ENCODE measurements at regions not wholly inside any gene's neighbourhood (a gene's known extent, or its start where the extent isn't known, plus 50 kb on each side); places are given as distances from the start of the nearest gene placed in this dataset.

DNA sequence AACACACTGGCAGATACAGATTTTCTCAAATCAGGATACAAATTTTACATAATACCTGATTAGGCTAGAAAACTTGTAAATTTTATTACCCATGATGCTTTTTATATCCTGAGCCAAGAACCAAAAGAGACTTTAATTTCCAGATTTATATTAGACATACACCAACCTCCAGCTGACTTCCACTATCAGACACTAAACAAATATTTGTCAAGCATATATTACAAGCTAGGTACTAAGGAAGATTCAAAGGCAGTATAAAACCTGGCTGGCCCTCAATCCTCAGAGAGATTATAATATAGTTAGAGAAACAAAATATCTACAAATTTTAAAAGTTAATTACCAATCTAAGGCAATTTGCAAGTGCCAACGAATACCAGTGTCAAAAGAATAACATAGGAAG lies 357.8 kb upstream of the F9 start:
- Histone ChIP-seq H2BK120ac (ENCODE audit: low read depth, low read length) (no peak overlapping the region), H3K18ac (ENCODE audit: low read depth in 1 of 2, low read length in 2 of 2) (no peak overlapping the region), H4K8ac (ENCODE audit: low read length) (no peak overlapping the region), H3K23ac (ENCODE audit: low read length in 2 of 2) (no peak overlapping the region), H3K27me3 (ENCODE audit: control insufficient read depth in 1 of 2, insufficient read depth in 1 of 2, low read length in 2 of 2) (no peaks in the 10 kb centered on the region), H3K36me3 (ENCODE audit: control insufficient read depth in 1 of 2, insufficient read depth in 2 of 2, low read depth in 1 of 2, low read length in 2 of 2) (no peaks in the 10 kb centered on the region), H2BK5ac (ENCODE audit: low read depth, low read length, poor library complexity, severe bottlenecking) (no peak overlapping the region), H2BK15ac (ENCODE audit: low read depth, poor library complexity, severe bottlenecking) (no peak overlapping the region), H2AFZ (ENCODE audit: low read depth, low read length) (no peak overlapping the region), H4K91ac (ENCODE audit: low read length) (no peak overlapping the region), H3K79me1 (replicated peaks; ENCODE audit: low read length, poor library complexity, severe bottlenecking) (no peaks in the 10 kb centered on the region), H3K9ac (ENCODE audit: low read length) (no peak overlapping the region), H3K4me3 (ENCODE audit: insufficient read depth in 1 of 2, low read depth in 1 of 2, low read length in 2 of 2) (no peak overlapping the region), H2BK12ac (ENCODE audit: low read length in 2 of 2) (no peak overlapping the region), H3K27ac (ENCODE audit: low read length, poor library complexity, severe bottlenecking) (no peak overlapping the region), H3K4ac (ENCODE audit: low read depth in 1 of 2, low read length in 2 of 2) (no peak overlapping the region), H3K14ac (ENCODE audit: low read length in 2 of 2) (no peak overlapping the region), H2AK5ac (ENCODE audit: low read length, severe bottlenecking) (no peak overlapping the region), H3K9me3 (ENCODE audit: control insufficient read depth, low read length) (no peaks in the 10 kb centered on the region), H3K4me1 (ENCODE audit: control insufficient read depth, insufficient read depth, low read depth, low read length) (no peaks in the 10 kb centered on the region), H3K4me2 (ENCODE audit: low read length, poor library complexity, severe bottlenecking) (no peak overlapping the region)
- DNase-seq = no peak
- WGBS = no CpG with 5 or more reads among the region's 1 CpG

DNA sequence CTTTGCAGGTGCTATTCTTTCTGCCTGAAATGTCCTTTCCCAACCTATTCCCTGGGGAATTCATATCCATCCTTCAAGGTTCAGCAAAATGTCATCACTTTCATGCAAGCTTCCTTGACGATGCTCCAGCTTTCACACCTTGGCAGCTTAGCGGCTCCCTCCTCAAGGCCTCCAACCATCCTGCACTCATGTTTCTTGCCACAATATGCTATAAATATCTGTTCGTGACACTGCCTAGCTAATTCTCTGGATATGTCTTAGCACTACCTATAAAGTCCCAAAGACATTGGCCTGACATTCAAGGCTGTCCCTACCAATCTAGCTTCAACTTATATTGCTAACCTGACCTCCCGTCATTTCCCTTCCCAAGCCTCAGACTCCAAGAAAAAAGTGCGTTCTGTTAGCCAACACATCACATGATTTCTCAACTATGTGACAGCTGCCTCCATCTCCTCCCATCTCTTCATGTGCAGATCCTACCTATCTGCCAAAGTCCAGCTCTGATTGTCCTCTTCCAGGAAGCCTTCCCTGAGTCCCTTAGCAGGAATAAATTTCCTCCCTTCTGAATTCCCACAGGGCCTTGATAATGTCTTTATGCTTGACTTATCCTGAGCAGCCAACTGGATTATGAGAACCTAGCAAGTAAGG lies 359.9 kb upstream of the F9 start:
- no peak overlapping the region for H2AK5ac ChIP-seq (ENCODE audit: low read length, severe bottlenecking)
- WGBS = 58% methylated on average over 5 of the region's 5 CpGs
- no peaks in the 10 kb centered on the region for H3K79me1 ChIP-seq (replicated peaks; ENCODE audit: low read length, poor library complexity, severe bottlenecking)
- H3K9me3 ChIP-seq (ENCODE audit: control insufficient read depth, low read length) = no peaks in the 10 kb centered on the region
- no peak overlapping the region for H2BK5ac ChIP-seq (ENCODE audit: low read depth, low read length, poor library complexity, severe bottlenecking)
- no peak overlapping the region for H3K23ac ChIP-seq (ENCODE audit: low read length in 2 of 2)
- no peak overlapping the region for H3K4me2 ChIP-seq (ENCODE audit: low read length, poor library complexity, severe bottlenecking)
- no peak overlapping the region for H3K4me3 ChIP-seq (ENCODE audit: insufficient read depth in 1 of 2, low read depth in 1 of 2, low read length in 2 of 2)
- no peak overlapping the region for H3K9ac ChIP-seq (ENCODE audit: low read length)
- H3K4me1 ChIP-seq (ENCODE audit: control insufficient read depth, insufficient read depth, low read depth, low read length) = no peaks in the 10 kb centered on the region
- H2BK15ac ChIP-seq (ENCODE audit: low read depth, poor library complexity, severe bottlenecking) = no peak overlapping the region
- no peak overlapping the region for H4K8ac ChIP-seq (ENCODE audit: low read length)
- no peak overlapping the region for H2AFZ ChIP-seq (ENCODE audit: low read depth, low read length)
- no peaks in the 10 kb centered on the region for H3K36me3 ChIP-seq (ENCODE audit: control insufficient read depth in 1 of 2, insufficient read depth in 2 of 2, low read depth in 1 of 2, low read length in 2 of 2)
- no peak overlapping the region for H3K14ac ChIP-seq (ENCODE audit: low read length in 2 of 2)
- H3K27me3 ChIP-seq (ENCODE audit: control insufficient read depth in 1 of 2, insufficient read depth in 1 of 2, low read length in 2 of 2) = no peaks in the 10 kb centered on the region
- no peak overlapping the region for H3K4ac ChIP-seq (ENCODE audit: low read depth in 1 of 2, low read length in 2 of 2)
- H2BK120ac ChIP-seq (ENCODE audit: low read depth, low read length) = no peak overlapping the region
- H2BK12ac ChIP-seq (ENCODE audit: low read length in 2 of 2) = no peak overlapping the region
- H3K18ac ChIP-seq (ENCODE audit: low read depth in 1 of 2, low read length in 2 of 2) = no peak overlapping the region
- H4K91ac ChIP-seq (ENCODE audit: low read length) = no peak overlapping the region
- DNase-seq = no peak
- H3K27ac ChIP-seq (ENCODE audit: low read length, poor library complexity, severe bottlenecking) = no peak overlapping the region

DNA sequence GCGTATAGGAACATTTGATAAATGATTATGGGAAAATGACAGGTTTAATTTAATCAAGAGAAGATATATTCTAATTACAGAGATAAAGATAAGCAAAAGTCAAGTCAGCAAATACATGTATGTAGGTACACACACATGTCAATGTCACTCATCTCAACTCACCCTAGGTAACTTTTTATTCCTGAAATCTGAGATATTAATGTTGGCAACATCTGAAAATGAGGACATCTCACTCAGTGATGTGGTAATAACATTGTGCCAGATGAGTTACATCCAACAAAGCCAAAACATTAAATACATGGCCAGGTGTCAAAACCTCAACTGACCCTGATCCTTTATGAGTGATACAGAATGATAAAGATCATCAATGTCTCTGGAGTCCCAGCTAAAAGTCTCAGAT lies 363.3 kb upstream of the F9 start:
- Histone ChIP-seq H3K23ac (ENCODE audit: low read length in 2 of 2) (no peak overlapping the region), H3K9ac (ENCODE audit: low read length) (no peak overlapping the region), H2AFZ (ENCODE audit: low read depth, low read length) (no peak overlapping the region), H2AK5ac (ENCODE audit: low read length, severe bottlenecking) (no peak overlapping the region), H3K9me3 (ENCODE audit: control insufficient read depth, low read length) (no peaks in the 10 kb centered on the region), H2BK12ac (ENCODE audit: low read length in 2 of 2) (no peak overlapping the region), H2BK15ac (ENCODE audit: low read depth, poor library complexity, severe bottlenecking) (no peak overlapping the region), H3K4me3 (ENCODE audit: insufficient read depth in 1 of 2, low read depth in 1 of 2, low read length in 2 of 2) (no peak overlapping the region), H3K79me1 (replicated peaks; ENCODE audit: low read length, poor library complexity, severe bottlenecking) (no peaks in the 10 kb centered on the region), H2BK120ac (ENCODE audit: low read depth, low read length) (no peak overlapping the region), H4K91ac (ENCODE audit: low read length) (no peak overlapping the region), H2BK5ac (ENCODE audit: low read depth, low read length, poor library complexity, severe bottlenecking) (no peak overlapping the region), H3K14ac (ENCODE audit: low read length in 2 of 2) (no peak overlapping the region), H3K4me1 (ENCODE audit: control insufficient read depth, insufficient read depth, low read depth, low read length) (no peaks in the 10 kb centered on the region), H3K4me2 (ENCODE audit: low read length, poor library complexity, severe bottlenecking) (no peak overlapping the region), H3K36me3 (ENCODE audit: control insufficient read depth in 1 of 2, insufficient read depth in 2 of 2, low read depth in 1 of 2, low read length in 2 of 2) (no peaks in the 10 kb centered on the region), H3K4ac (ENCODE audit: low read depth in 1 of 2, low read length in 2 of 2) (no peak overlapping the region), H3K27ac (ENCODE audit: low read length, poor library complexity, severe bottlenecking) (no peak overlapping the region), H3K27me3 (ENCODE audit: control insufficient read depth in 1 of 2, insufficient read depth in 1 of 2, low read length in 2 of 2) (no peaks in the 10 kb centered on the region), H3K18ac (ENCODE audit: low read depth in 1 of 2, low read length in 2 of 2) (no peak overlapping the region), H4K8ac (ENCODE audit: low read length) (no peak overlapping the region)
- no CpG with 5 or more reads among the region's 1 CpG for WGBS
- DNase-seq = no peak

DNA sequence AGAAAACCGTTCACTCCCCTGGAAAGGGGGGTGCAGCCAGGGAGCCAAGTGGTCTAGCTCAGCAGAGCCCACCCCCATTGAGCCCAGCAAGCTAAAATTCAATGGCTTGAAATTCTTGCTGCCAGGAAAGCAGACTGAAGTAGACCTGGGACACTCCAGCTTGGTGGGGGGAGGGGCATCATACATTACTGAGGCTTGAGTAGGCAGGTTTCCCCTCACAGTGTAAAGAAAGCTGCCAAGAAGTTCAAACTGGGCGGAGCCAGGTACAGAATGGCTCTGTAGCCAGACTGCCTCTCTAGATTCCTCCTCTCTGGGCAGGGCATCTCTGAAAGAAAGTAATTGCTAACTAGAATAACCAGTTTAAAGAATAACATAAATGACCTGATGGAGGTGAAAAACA lies 372.3 kb upstream of the F9 start:
- Histone ChIP-seq H2AK5ac (ENCODE audit: low read length, severe bottlenecking) (no peak overlapping the region), H3K79me1 (replicated peaks; ENCODE audit: low read length, poor library complexity, severe bottlenecking) (no peaks in the 10 kb centered on the region), H2AFZ (ENCODE audit: low read depth, low read length) (no peak overlapping the region), H3K9me3 (ENCODE audit: control insufficient read depth, low read length) (no peaks in the 10 kb centered on the region), H3K4me3 (ENCODE audit: insufficient read depth in 1 of 2, low read depth in 1 of 2, low read length in 2 of 2) (no peak overlapping the region), H3K4me1 (ENCODE audit: control insufficient read depth, insufficient read depth, low read depth, low read length) (no peaks in the 10 kb centered on the region), H3K9ac (ENCODE audit: low read length) (no peak overlapping the region), H2BK5ac (ENCODE audit: low read depth, low read length, poor library complexity, severe bottlenecking) (no peak overlapping the region), H2BK15ac (ENCODE audit: low read depth, poor library complexity, severe bottlenecking) (no peak overlapping the region), H3K23ac (ENCODE audit: low read length in 2 of 2) (no peak overlapping the region), H4K8ac (ENCODE audit: low read length) (no peak overlapping the region), H2BK120ac (ENCODE audit: low read depth, low read length) (no peak overlapping the region), H3K4me2 (ENCODE audit: low read length, poor library complexity, severe bottlenecking) (no peak overlapping the region), H3K27me3 (ENCODE audit: control insufficient read depth in 1 of 2, insufficient read depth in 1 of 2, low read length in 2 of 2) (no peaks in the 10 kb centered on the region), H3K27ac (ENCODE audit: low read length, poor library complexity, severe bottlenecking) (no peak overlapping the region), H3K36me3 (ENCODE audit: control insufficient read depth in 1 of 2, insufficient read depth in 2 of 2, low read depth in 1 of 2, low read length in 2 of 2) (no peaks in the 10 kb centered on the region), H4K91ac (ENCODE audit: low read length) (no peak overlapping the region), H3K18ac (ENCODE audit: low read depth in 1 of 2, low read length in 2 of 2) (no peak overlapping the region), H2BK12ac (ENCODE audit: low read length in 2 of 2) (no peak overlapping the region), H3K4ac (ENCODE audit: low read depth in 1 of 2, low read length in 2 of 2) (no peak overlapping the region), H3K14ac (ENCODE audit: low read length in 2 of 2) (no peak overlapping the region)
- 55% methylated on average over 2 of the region's 2 CpGs for WGBS
- DNase-seq = no peak
